ENCODE measurements at regions not wholly inside any gene's neighbourhood (a gene's known extent, or its start where the extent isn't known, plus 50 kb on each side); places are given as distances from the start of the nearest gene placed in this dataset.

GRCh38 chr16:20214401-20214800 lies 112.9 kb downstream of the GP2 start:
- Mint-ChIP-seq H3K27ac (no peak overlapping the region), H3K4me1 (no peaks in the 10 kb centered on the region)
- DNase-seq: no peak

GRCh38 chr16:20203272-20203671 lies 124.0 kb downstream of the GP2 start:
- peaks cover 0 to 7% (median 1%) of the 10 kb centered on the region in 3 donors for H3K27me3 Mint-ChIP-seq (ENCODE audit: low read depth in 3 of 3)

More at GRCh38 chr16:20214401-20214800, 112.9 kb downstream of the GP2 start:
- Mint-ChIP-seq H3K27me3 (ENCODE audit: low read depth in 3 of 3) (peaks cover 0 to 2% (median 0%) of the 10 kb centered on the region in 3 donors), H3K4me3 (no peak overlapping the region), H3K36me3 (no peaks in the 10 kb centered on the region), H3K9me3 (peaks cover 0 to 5% (median under 1%) of the 10 kb centered on the region in 6 donors)

GRCh38 chr16:20202747-20203146 lies 124.6 kb downstream of the GP2 start:
- no peak overlapping the region for H3K4me3 Mint-ChIP-seq
- no peak overlapping the region for H3K27ac Mint-ChIP-seq
- peaks cover 0 to 2% (median 0%) of the 10 kb centered on the region in 6 donors for H3K9me3 Mint-ChIP-seq
- H3K27me3 Mint-ChIP-seq (ENCODE audit: low read depth in 3 of 3): peaks cover 0 to 7% (median 1%) of the 10 kb centered on the region in 3 donors
- DNase-seq: peak in 1 of 3 donors; percentile 0
- H3K4me1 Mint-ChIP-seq: no peaks in the 10 kb centered on the region
- H3K36me3 Mint-ChIP-seq: no peaks in the 10 kb centered on the region

More at GRCh38 chr16:20203272-20203671, 124.0 kb downstream of the GP2 start:
- Mint-ChIP-seq H3K4me3 (no peak overlapping the region), H3K36me3 (no peaks in the 10 kb centered on the region), H3K4me1 (no peaks in the 10 kb centered on the region), H3K27ac (no peak overlapping the region), H3K9me3 (peaks cover 0 to 2% (median 0%) of the 10 kb centered on the region in 6 donors)
- no peak for DNase-seq

- no peak for DNase-seq
- Mint-ChIP-seq H3K27ac (no peak overlapping the region), H3K4me1 (no peaks in the 10 kb centered on the region), H3K4me3 (no peak overlapping the region), H3K27me3 (ENCODE audit: low read depth in 3 of 3) (no peaks in the 10 kb centered on the region), H3K36me3 (no peaks in the 10 kb centered on the region), H3K9me3 (peaks cover 0 to 3% (median 0%) of the 10 kb centered on the region in 6 donors)
These were observed 119.1 kb upstream of the GPR139 start for GRCh38 chr16:20192801-20193200.

GRCh38 chr16:20191566-20191965 lies 117.9 kb upstream of the GPR139 start:
- Mint-ChIP-seq H3K27me3 (ENCODE audit: low read depth in 3 of 3) (no peaks in the 10 kb centered on the region), H3K36me3 (no peaks in the 10 kb centered on the region), H3K9me3 (peaks cover 0 to 5% (median under 1%) of the 10 kb centered on the region in 6 donors), H3K4me3 (no peak overlapping the region), H3K27ac (no peak overlapping the region), H3K4me1 (no peaks in the 10 kb centered on the region)
- no peak for DNase-seq

GRCh38 chr16:20181949-20182348 lies 108.3 kb upstream of the GPR139 start:
- Mint-ChIP-seq H3K27me3 (ENCODE audit: low read depth in 3 of 3) (peaks cover 0 to 3% (median 0%) of the 10 kb centered on the region in 3 donors), H3K27ac (no peak overlapping the region)

GRCh38 chr16:20181416-20181815 lies 107.7 kb upstream of the GPR139 start:
- Mint-ChIP-seq H3K36me3 (no peaks in the 10 kb centered on the region), H3K27me3 (ENCODE audit: low read depth in 3 of 3) (peaks cover 0 to 3% (median 0%) of the 10 kb centered on the region in 3 donors), H3K9me3 (peaks cover 0 to 3% (median 0%) of the 10 kb centered on the region in 6 donors), H3K27ac (no peak overlapping the region), H3K4me1 (no peaks in the 10 kb centered on the region), H3K4me3 (no peak overlapping the region)
- DNase-seq: no peak

More at GRCh38 chr16:20181949-20182348, 108.3 kb upstream of the GPR139 start:
- Mint-ChIP-seq H3K4me1 (no peaks in the 10 kb centered on the region), H3K9me3 (peaks cover 0 to 3% (median 0%) of the 10 kb centered on the region in 6 donors), H3K36me3 (no peaks in the 10 kb centered on the region), H3K4me3 (no peak overlapping the region)
- DNase-seq: no peak

- H3K27ac Mint-ChIP-seq: no peak overlapping the region
- no peak overlapping the region for H3K4me3 Mint-ChIP-seq
These were observed 104.6 kb upstream of the GPR139 start for GRCh38 chr16:20178297-20178696.

GRCh38 chr16:20175358-20175757 lies 101.7 kb upstream of the GPR139 start:
- H3K4me1 Mint-ChIP-seq: no peaks in the 10 kb centered on the region
- DNase-seq: no peak
- H3K36me3 Mint-ChIP-seq: no peaks in the 10 kb centered on the region
- H3K27ac Mint-ChIP-seq: no peak overlapping the region
- H3K9me3 Mint-ChIP-seq: peaks cover 0 to 3% (median 0%) of the 10 kb centered on the region in 6 donors
- peaks cover 0 to 3% (median 0%) of the 10 kb centered on the region in 3 donors for H3K27me3 Mint-ChIP-seq (ENCODE audit: low read depth in 3 of 3)
- no peak overlapping the region for H3K4me3 Mint-ChIP-seq

More at GRCh38 chr16:20178297-20178696, 104.6 kb upstream of the GPR139 start:
- Mint-ChIP-seq H3K36me3 (no peaks in the 10 kb centered on the region), H3K9me3 (peaks cover 0 to 3% (median 0%) of the 10 kb centered on the region in 6 donors), H3K27me3 (ENCODE audit: low read depth in 3 of 3) (peaks cover 0 to 3% (median 0%) of the 10 kb centered on the region in 3 donors), H3K4me1 (no peaks in the 10 kb centered on the region)
- no peak for DNase-seq

GRCh38 chr16:20167323-20167722 lies 93.6 kb upstream of the GPR139 start:
- Mint-ChIP-seq H3K27ac (no peak overlapping the region), H3K36me3 (no peaks in the 10 kb centered on the region), H3K4me3 (no peak overlapping the region), H3K9me3 (peaks cover 0 to 1% (median 0%) of the 10 kb centered on the region in 6 donors), H3K27me3 (ENCODE audit: low read depth in 3 of 3) (peaks cover 1 to 3% (median 3%) of the 10 kb centered on the region in 3 donors), H3K4me1 (no peaks in the 10 kb centered on the region)
- no peak for DNase-seq

- H3K27ac Mint-ChIP-seq: no peak overlapping the region
These were observed 93.0 kb upstream of the GPR139 start for GRCh38 chr16:20166531-20167235.

GRCh38 chr16:20153444-20153843 lies 79.8 kb upstream of the GPR139 start:
- Mint-ChIP-seq H3K9me3 (peaks cover 0 to 1% (median 0%) of the 10 kb centered on the region in 6 donors), H3K27me3 (ENCODE audit: low read depth in 3 of 3) (peaks cover 0 to 9% (median 0%) of the 10 kb centered on the region in 3 donors), H3K4me1 (no peaks in the 10 kb centered on the region), H3K27ac (no peak overlapping the region), H3K4me3 (no peak overlapping the region), H3K36me3 (no peaks in the 10 kb centered on the region)
- DNase-seq: no peak

More at GRCh38 chr16:20166531-20167235, 93.0 kb upstream of the GPR139 start:
- Mint-ChIP-seq H3K36me3 (no peaks in the 10 kb centered on the region), H3K4me3 (no peak overlapping the region), H3K9me3 (peaks cover 0 to 1% (median 0%) of the 10 kb centered on the region in 6 donors), H3K27me3 (ENCODE audit: low read depth in 3 of 3) (peaks cover 1 to 3% (median 3%) of the 10 kb centered on the region in 3 donors), H3K4me1 (no peaks in the 10 kb centered on the region)
- no peak for DNase-seq

GRCh38 chr16:20147091-20147490 lies 73.4 kb upstream of the GPR139 start:
- H3K27ac Mint-ChIP-seq: no peak overlapping the region
- peaks cover 0 to 3% (median 0%) of the 10 kb centered on the region in 6 donors for H3K9me3 Mint-ChIP-seq
- H3K4me1 Mint-ChIP-seq: no peaks in the 10 kb centered on the region
- no peak for DNase-seq
- peaks cover 0 to 6% (median 1%) of the 10 kb centered on the region in 3 donors for H3K27me3 Mint-ChIP-seq (ENCODE audit: low read depth in 3 of 3)
- no peaks in the 10 kb centered on the region for H3K36me3 Mint-ChIP-seq
- no peak overlapping the region for H3K4me3 Mint-ChIP-seq

GRCh38 chr16:20141956-20142355 lies 68.3 kb upstream of the GPR139 start:
- no peak for DNase-seq
- Mint-ChIP-seq H3K27me3 (ENCODE audit: low read depth in 3 of 3) (peaks cover 0 to 5% (median 4%) of the 10 kb centered on the region in 3 donors), H3K27ac (no peak overlapping the region), H3K9me3 (peaks cover 0 to 3% (median 0%) of the 10 kb centered on the region in 6 donors), H3K36me3 (no peaks in the 10 kb centered on the region), H3K4me3 (no peak overlapping the region), H3K4me1 (no peaks in the 10 kb centered on the region)
